GM23338 (cell line): ENCODE measurements at regions not wholly inside any gene's neighbourhood (a gene's known extent, or its start where the extent isn't known, plus 50 kb on each side); places are given as distances from the start of the nearest gene placed in this dataset.

ENCODE experiments used
- ATAC-seq: fragments of 200-7000 bp; cut with Tn5 transposase; 3 replicates; pipeline ENCODE4 v1.9.1; 2020
- DNase-seq: peaks from one replicate; pipeline ENCODE4 v3.0.0-alpha.2; 2015; ENCODE audit warnings: low spot score
- H2AFZ ChIP-seq: fragments of 200-600 bp; sonication (generic); 2 replicates; pipeline ENCODE4 v1.8.0; 2016; ENCODE audit warnings: antibody characterized with exemption, mild to moderate bottlenecking, moderate library complexity
- H3F3A ChIP-seq: fragments of 200-600 bp; sonication (generic); replicated peaks from 2 replicates; pipeline ENCODE4 v1.8.0; 2017; ENCODE audit warnings: antibody characterized with exemption, mixed run types, low read depth
- H3K27ac ChIP-seq: fragments of 200-600 bp; sonication (generic); 2 replicates; pipeline ENCODE4 v1.6.1; 2016; ENCODE audit warnings: low read depth
- H3K27me3 ChIP-seq: fragments of 200-600 bp; sonication (generic); 2 replicates; pipeline ENCODE4 v1.8.0; 2016; ENCODE audit warnings: mild to moderate bottlenecking, mixed run types, moderate library complexity; ENCODE audit not compliant: insufficient read depth
- H3K36me3 ChIP-seq: fragments of 200-600 bp; sonication (generic); 2 replicates; pipeline ENCODE4 v1.8.0; 2016; ENCODE audit warnings: mild to moderate bottlenecking; ENCODE audit not compliant: insufficient read depth
- H3K4me1 ChIP-seq: fragments of 200-600 bp; sonication (generic); 2 replicates; pipeline ENCODE4 v1.8.0; 2016; ENCODE audit warnings: mild to moderate bottlenecking, moderate library complexity; ENCODE audit not compliant: insufficient read depth
- H3K4me2 ChIP-seq: fragments of 200-600 bp; sonication (generic); 2 replicates; pipeline ENCODE4 v1.7.1; 2017; ENCODE audit warnings: mixed run types
- H3K4me3 ChIP-seq: fragments of 200-600 bp; sonication (generic); 2 replicates; pipeline ENCODE4 v1.6.1; 2016; ENCODE audit warnings: mixed run types
- H3K79me2 ChIP-seq: fragments of 200-600 bp; sonication (generic); replicated peaks from 2 replicates; pipeline ENCODE4 v1.8.0; 2017; ENCODE audit warnings: mild to moderate bottlenecking; ENCODE audit not compliant: insufficient read depth
- H3K9me2 ChIP-seq: fragments of 200-600 bp; sonication (generic); 2 replicates; pipeline ENCODE4 v1.8.0; 2017; ENCODE audit not compliant: insufficient read depth
- H4K20me1 ChIP-seq: fragments of 200-600 bp; sonication (generic); replicated peaks from 2 replicates; pipeline ENCODE4 v1.8.0; 2017; ENCODE audit warnings: mild to moderate bottlenecking; ENCODE audit not compliant: insufficient read depth
- H3K27ac Mint-ChIP-seq: 2 replicates; pipeline ENCODE4 v1.8.0; 2020; ENCODE audit warnings: inconsistent platforms, mild to moderate bottlenecking, moderate library complexity, mixed read lengths
- H3K27me3 Mint-ChIP-seq: 3 replicates; pipeline ENCODE4 v1.8.0; 2022; ENCODE audit warnings: low read depth, mild to moderate bottlenecking, moderate library complexity, mixed read lengths, inconsistent platforms; ENCODE audit not compliant: insufficient read depth, poor library complexity
- H3K36me3 Mint-ChIP-seq: 3 replicates; pipeline ENCODE4 v1.8.0; 2021; ENCODE audit warnings: low read depth, mild to moderate bottlenecking, inconsistent platforms, moderate library complexity, mixed read lengths
- H3K4me1 Mint-ChIP-seq: 3 replicates; pipeline ENCODE4 v1.8.0; 2020; ENCODE audit warnings: mild to moderate bottlenecking, inconsistent platforms, mixed read lengths
- H3K4me3 Mint-ChIP-seq: 3 replicates; pipeline ENCODE4 v1.8.0; 2021; ENCODE audit warnings: moderate library complexity, mild to moderate bottlenecking, inconsistent platforms, mixed read lengths
- H3K9me3 Mint-ChIP-seq: 3 replicates; pipeline ENCODE4 v1.8.0; 2020; ENCODE audit warnings: moderate library complexity, mild to moderate bottlenecking, inconsistent platforms, mixed read lengths
- EZH2phosphoT487 ChIP-seq: fragments of 200-600 bp; sonication (generic); IDR thresholded peaks from one replicate; pipeline ENCODE4 v1.8.1; 2018; ENCODE audit warnings: antibody characterized with exemption; ENCODE audit not compliant: unreplicated experiment
- JUNB ChIP-seq: IDR thresholded peaks from one replicate; pipeline ENCODE4 v1.6.1; 2016; ENCODE audit warnings: antibody characterized with exemption; ENCODE audit not compliant: unreplicated experiment
- NANOG ChIP-seq: IDR thresholded peaks from 2 replicates; pipeline ENCODE4 v1.6.1; 2016; ENCODE audit warnings: antibody characterized with exemption, borderline replicate concordance
- STAT1 ChIP-seq: IDR thresholded peaks from one replicate; pipeline ENCODE4 v1.6.1; 2016; ENCODE audit warnings: antibody characterized with exemption; ENCODE audit not compliant: unreplicated experiment
- ZNF331 ChIP-seq: fragments of 250-450 bp; sonication (Bioruptor Pico); IDR thresholded peaks from 2 replicates; pipeline ENCODE4 v1.5.0; 2020; ENCODE audit warnings: low read depth, mild to moderate bottlenecking, moderate library complexity
- TF ChIP-seq, protein P1 (sequence below): IDR thresholded peaks from one replicate; pipeline ENCODE4 v1.6.1; 2018; ENCODE audit warnings: antibody characterized with exemption; ENCODE audit not compliant: unreplicated experiment

DNA sequence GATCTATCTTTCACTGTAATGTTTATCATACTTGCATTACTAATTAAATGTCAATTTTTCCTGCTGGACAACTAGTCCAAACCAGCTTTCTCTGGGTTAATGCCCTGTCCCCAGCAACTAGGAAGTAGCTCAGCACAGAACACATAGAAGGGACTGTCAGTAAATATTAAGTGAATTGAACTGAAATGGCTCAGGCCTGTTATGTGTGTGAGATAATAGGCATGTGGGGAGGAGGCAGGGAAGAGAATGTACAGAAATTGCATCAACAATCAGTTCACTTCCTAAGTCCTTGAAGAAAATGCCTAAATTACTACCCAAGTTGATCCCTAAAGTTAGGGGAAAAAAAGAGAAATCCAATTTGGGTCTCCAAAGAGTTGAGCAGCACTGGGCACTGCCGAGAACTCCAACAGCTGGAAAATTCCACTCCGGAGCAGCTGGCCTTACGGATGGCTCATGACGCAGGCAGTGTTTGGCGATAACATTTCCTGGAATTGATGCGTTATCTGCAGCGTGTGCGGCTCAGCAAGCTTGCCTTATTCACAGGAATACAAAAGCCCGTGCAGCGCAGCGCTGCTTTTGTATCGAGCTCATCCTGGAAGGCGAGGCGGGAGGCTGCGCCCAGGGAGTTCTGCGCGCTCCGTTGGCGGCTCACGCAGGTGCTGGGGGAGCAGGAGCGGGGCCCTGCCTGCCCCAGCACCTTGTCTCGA lies 297.3 kb upstream of the LCORL start:
- no peaks in the 10 kb centered on the region for H3K27me3 ChIP-seq
- TF ChIP-seq, protein P1, sequence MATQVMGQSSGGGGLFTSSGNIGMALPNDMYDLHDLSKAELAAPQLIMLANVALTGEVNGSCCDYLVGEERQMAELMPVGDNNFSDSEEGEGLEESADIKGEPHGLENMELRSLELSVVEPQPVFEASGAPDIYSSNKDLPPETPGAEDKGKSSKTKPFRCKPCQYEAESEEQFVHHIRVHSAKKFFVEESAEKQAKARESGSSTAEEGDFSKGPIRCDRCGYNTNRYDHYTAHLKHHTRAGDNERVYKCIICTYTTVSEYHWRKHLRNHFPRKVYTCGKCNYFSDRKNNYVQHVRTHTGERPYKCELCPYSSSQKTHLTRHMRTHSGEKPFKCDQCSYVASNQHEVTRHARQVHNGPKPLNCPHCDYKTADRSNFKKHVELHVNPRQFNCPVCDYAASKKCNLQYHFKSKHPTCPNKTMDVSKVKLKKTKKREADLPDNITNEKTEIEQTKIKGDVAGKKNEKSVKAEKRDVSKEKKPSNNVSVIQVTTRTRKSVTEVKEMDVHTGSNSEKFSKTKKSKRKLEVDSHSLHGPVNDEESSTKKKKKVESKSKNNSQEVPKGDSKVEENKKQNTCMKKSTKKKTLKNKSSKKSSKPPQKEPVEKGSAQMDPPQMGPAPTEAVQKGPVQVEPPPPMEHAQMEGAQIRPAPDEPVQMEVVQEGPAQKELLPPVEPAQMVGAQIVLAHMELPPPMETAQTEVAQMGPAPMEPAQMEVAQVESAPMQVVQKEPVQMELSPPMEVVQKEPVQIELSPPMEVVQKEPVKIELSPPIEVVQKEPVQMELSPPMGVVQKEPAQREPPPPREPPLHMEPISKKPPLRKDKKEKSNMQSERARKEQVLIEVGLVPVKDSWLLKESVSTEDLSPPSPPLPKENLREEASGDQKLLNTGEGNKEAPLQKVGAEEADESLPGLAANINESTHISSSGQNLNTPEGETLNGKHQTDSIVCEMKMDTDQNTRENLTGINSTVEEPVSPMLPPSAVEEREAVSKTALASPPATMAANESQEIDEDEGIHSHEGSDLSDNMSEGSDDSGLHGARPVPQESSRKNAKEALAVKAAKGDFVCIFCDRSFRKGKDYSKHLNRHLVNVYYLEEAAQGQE: no peak
- TF ChIP-seq STAT1: no peak
- no peak for TF ChIP-seq NANOG
- TF ChIP-seq ZNF331 (CRISPR knock-in tag): no peak
- no peak overlapping the region for H3K4me3 ChIP-seq

DNA sequence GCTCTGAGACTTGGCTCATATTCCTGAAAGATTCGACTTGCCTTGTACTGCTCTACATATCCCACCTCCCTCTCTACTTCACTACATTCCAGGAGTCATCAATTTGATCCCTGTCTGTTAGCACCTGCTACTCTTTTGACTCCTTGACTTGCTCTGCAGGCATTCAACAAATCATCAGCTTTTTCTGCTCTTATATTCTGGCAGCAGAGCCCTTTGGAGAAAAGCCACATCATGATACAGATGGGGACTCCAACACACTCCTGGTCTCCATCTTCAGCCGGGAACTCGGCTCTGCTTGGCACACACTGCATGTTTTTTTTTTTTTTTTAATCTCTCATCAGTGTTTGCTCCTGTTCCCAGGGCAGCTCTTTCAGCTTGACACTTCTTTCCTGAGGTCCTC lies 293.2 kb upstream of the LCORL start:
- Histone ChIP-seq H3K4me1 (no peaks in the 10 kb centered on the region), H3K4me3 (no peak overlapping the region), H3K9me2 (no peaks in the 10 kb centered on the region), H3K4me2 (no peak overlapping the region), H3K79me2 (no peaks in the 10 kb centered on the region), H4K20me1 (no peaks in the 10 kb centered on the region), H3K27ac (no peak overlapping the region), H2AFZ (no peak overlapping the region), H3K27me3 (no peaks in the 10 kb centered on the region), H3K36me3 (no peaks in the 10 kb centered on the region), H3F3A (no peaks in the 10 kb centered on the region)
- Mint-ChIP-seq H3K4me3 (no peak overlapping the region), H3K36me3 (peaks cover 3% of the 10 kb centered on the region; the same call in 2 of the 3 replicates), H3K27ac (no peak overlapping the region), H3K9me3 (peaks cover 9% of the 10 kb centered on the region; the same call in 2 of the 3 replicates), H3K27me3 (no peaks in the 10 kb centered on the region), H3K4me1 (no peaks in the 10 kb centered on the region)
- ATAC-seq (no peak), DNase-seq (no peak)
- TF ChIP-seq EZH2phosphoT487 (no peak), JUNB (no peak), NANOG (no peak)

More for the DNA sequence above, 297.3 kb upstream of the LCORL start:
- H2AFZ ChIP-seq: peak overlapping the region; percentile 78
- H3K79me2 ChIP-seq: no peaks in the 10 kb centered on the region
- no peaks in the 10 kb centered on the region for H3F3A ChIP-seq
- H3K27me3 Mint-ChIP-seq: no peaks in the 10 kb centered on the region
- no peak overlapping the region for H3K27ac ChIP-seq
- DNase-seq: peak; percentile 16
- no peaks in the 10 kb centered on the region for H3K4me1 ChIP-seq
- no peak overlapping the region for H3K4me3 Mint-ChIP-seq
- H3K4me2 ChIP-seq: no peak overlapping the region
- H3K9me3 Mint-ChIP-seq: no peaks in the 10 kb centered on the region
- no peaks in the 10 kb centered on the region for H4K20me1 ChIP-seq
- no peak overlapping the region for H3K27ac Mint-ChIP-seq
- H3K36me3 ChIP-seq: no peaks in the 10 kb centered on the region
- H3K4me1 Mint-ChIP-seq: no peaks in the 10 kb centered on the region
- peak; percentile 90 for ATAC-seq
- no peaks in the 10 kb centered on the region; the same call in 2 of the 3 replicates for H3K36me3 Mint-ChIP-seq
- peaks cover 7% of the 10 kb centered on the region; the same call in 1 of the 2 replicates for H3K9me2 ChIP-seq
